Neural cell (in vitro differentiated cells): ENCODE measurements at regions not wholly inside any gene's neighbourhood (a gene's known extent, or its start where the extent isn't known, plus 50 kb on each side); places are given as distances from the start of the nearest gene placed in this dataset.

Source experiments
- H2AFZ ChIP-seq: fragments of 200-600, 300-800 bp; sonication (generic), shearing (Covaris generic); 2 replicates; pipeline ENCODE4 v1.6.0; 2014; ENCODE audit warnings: low read depth, mild to moderate bottlenecking, antibody characterized with exemption, low read length, moderate library complexity
- H3F3A ChIP-seq: fragments of 200-600 bp; shearing (Covaris generic); 2 replicates; pipeline ENCODE4 v1.6.1; 2016; ENCODE audit warnings: mild to moderate bottlenecking, moderate library complexity, mixed read lengths, antibody characterized with exemption, low read length; ENCODE audit not compliant: insufficient read depth, poor library complexity, severe bottlenecking
- H3K27ac ChIP-seq: fragments of 200-600, 300-800 bp; sonication (generic), shearing (Covaris generic); 2 replicates; pipeline ENCODE4 v1.5.1; 2014; ENCODE audit warnings: mild to moderate bottlenecking, low read length, moderate library complexity
- H3K27me3 ChIP-seq: fragments of 300-800, 200-600 bp; sonication (generic), shearing (Covaris generic); 2 replicates; pipeline ENCODE4 v1.6.0; 2014; ENCODE audit warnings: mild to moderate bottlenecking, low read depth, low read length, moderate library complexity; ENCODE audit not compliant: insufficient read depth
- H3K36me3 ChIP-seq: fragments of 300-800, 200-600 bp; sonication (generic), shearing (Covaris generic); 2 replicates; pipeline ENCODE4 v1.5.1; 2014; ENCODE audit warnings: mild to moderate bottlenecking, antibody characterized with exemption, low read length, moderate library complexity; ENCODE audit not compliant: insufficient read depth
- H3K4me2 ChIP-seq: fragments of 300-800, 200-600 bp; sonication (generic), shearing (Covaris generic); 2 replicates; pipeline ENCODE4 v1.6.0; 2014; ENCODE audit warnings: mild to moderate bottlenecking, low read length
- H3K4me3 ChIP-seq: fragments of 300-800, 200-600 bp; sonication (generic), shearing (Covaris generic); 2 replicates; pipeline ENCODE4 v1.5.1; 2014; ENCODE audit warnings: mild to moderate bottlenecking, low read length, moderate library complexity
- H3K79me2 ChIP-seq: fragments of 200-600 bp; shearing (Covaris generic); replicated peaks from 2 replicates; pipeline ENCODE4 v1.6.0; 2014; ENCODE audit warnings: mild to moderate bottlenecking, low read length, moderate library complexity; ENCODE audit not compliant: insufficient read depth
- H3K9ac ChIP-seq: fragments of 300-800, 200-600 bp; sonication (generic), shearing (Covaris generic); 2 replicates; pipeline ENCODE4 v1.6.1; 2016; ENCODE audit warnings: mild to moderate bottlenecking, low read length, mixed read lengths
- H3K9me2 ChIP-seq: fragments of 200-600 bp; shearing (Covaris generic); 2 replicates; pipeline ENCODE4 v1.6.1; 2016; ENCODE audit warnings: mild to moderate bottlenecking, low read length, mixed read lengths; ENCODE audit not compliant: insufficient read depth
- H3K9me3 ChIP-seq: fragments of 200-600, 300-800 bp; sonication (generic), shearing (Covaris generic); 2 replicates; pipeline ENCODE4 v1.6.1; 2016; ENCODE audit warnings: mild to moderate bottlenecking, mixed run types, low read length, moderate library complexity, mixed read lengths
- H4K20me1 ChIP-seq: fragments of 200-600 bp; shearing (Covaris generic); 2 replicates; pipeline ENCODE4 v1.6.1; 2016; ENCODE audit warnings: mild to moderate bottlenecking, mixed run types; ENCODE audit not compliant: insufficient read depth
- EP300 ChIP-seq: fragments of 450-650 bp; conservative IDR thresholded peaks from 2 replicates; pipeline ENCODE4 v1.6.1; 2014; ENCODE audit warnings: antibody characterized with exemption, mild to moderate bottlenecking, moderate library complexity; ENCODE audit not compliant: poor library complexity, severe bottlenecking
- EZH2 ChIP-seq: fragments of 200-600, 300-800 bp; shearing (Covaris generic), sonication (generic); IDR thresholded peaks from 2 replicates; pipeline ENCODE4 v1.6.1; 2014; ENCODE audit warnings: antibody characterized with exemption, low read length, borderline replicate concordance, mild to moderate bottlenecking; ENCODE audit not compliant: insufficient read depth, poor library complexity, severe bottlenecking
- MXI1 ChIP-seq: fragments of 450-650 bp; conservative IDR thresholded peaks from 2 replicates; pipeline ENCODE4 v1.6.1; 2014; ENCODE audit warnings: antibody characterized with exemption, mild to moderate bottlenecking; ENCODE audit not compliant: poor library complexity, severe bottlenecking
- POLR2AphosphoS5 ChIP-seq: IDR thresholded peaks from 2 replicates; pipeline ENCODE4 v1.6.1; 2012
- RAD21 ChIP-seq: fragments of 450-650 bp; conservative IDR thresholded peaks from 2 replicates; pipeline ENCODE4 v1.6.1; 2014; ENCODE audit warnings: antibody characterized with exemption, mild to moderate bottlenecking, moderate library complexity
- SMC3 ChIP-seq: fragments of 450-650 bp; conservative IDR thresholded peaks from 2 replicates; pipeline ENCODE4 v1.6.1; 2014; ENCODE audit warnings: antibody characterized with exemption, mild to moderate bottlenecking, moderate library complexity; ENCODE audit not compliant: poor library complexity
- TAF1 ChIP-seq: IDR thresholded peaks from 2 replicates; pipeline ENCODE4 v1.6.1; 2012; ENCODE audit warnings: low read depth
- TF ChIP-seq, protein P1 (sequence below): fragments of 450-650 bp; IDR thresholded peaks from 2 replicates; pipeline ENCODE4 v1.5.1; 2014; ENCODE audit warnings: antibody characterized with exemption, mild to moderate bottlenecking, moderate library complexity; ENCODE audit not compliant: poor library complexity, severe bottlenecking
- TF ChIP-seq, protein P2 (sequence below): IDR thresholded peaks from 2 replicates; pipeline ENCODE4 v1.6.1; 2012; ENCODE audit warnings: borderline replicate concordance

DNA sequence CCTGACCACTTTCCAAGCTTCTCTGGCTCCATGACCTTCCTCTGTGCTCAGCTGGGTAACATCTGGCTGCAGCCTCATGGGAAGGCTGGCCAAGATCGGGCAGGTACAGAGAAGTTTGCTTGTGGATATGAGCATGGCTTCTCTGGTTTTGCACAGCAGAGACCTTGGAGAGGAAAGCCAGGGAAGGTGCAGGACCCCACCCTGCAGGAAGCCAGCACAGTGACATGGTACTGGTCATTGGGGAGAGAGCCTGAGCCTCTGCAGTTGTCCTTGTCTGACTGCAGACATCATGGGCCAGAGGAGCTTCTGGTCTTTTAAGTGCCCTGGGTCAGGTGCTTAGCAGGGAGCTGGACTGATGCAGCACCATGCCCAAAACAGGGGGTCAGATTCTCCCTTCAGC, 70.6 kb upstream of the LEP start:
- no peak for TF ChIP-seq RAD21
- peaks cover 57% of the 10 kb centered on the region for H3K27me3 ChIP-seq
- H2AFZ ChIP-seq = no peak overlapping the region
- no peaks in the 10 kb centered on the region for H3K36me3 ChIP-seq
- H3K27ac ChIP-seq = no peak overlapping the region
- no peak overlapping the region for H3K9ac ChIP-seq
- no peak overlapping the region for H3K4me3 ChIP-seq
- H3F3A ChIP-seq = no peaks in the 10 kb centered on the region
- H4K20me1 ChIP-seq = no peaks in the 10 kb centered on the region
- H3K9me2 ChIP-seq = no peaks in the 10 kb centered on the region
- no peaks in the 10 kb centered on the region for H3K79me2 ChIP-seq
- H3K9me3 ChIP-seq = no peaks in the 10 kb centered on the region
- no peak overlapping the region for H3K4me2 ChIP-seq

GRCh38 chr7:128171342-128171918, 69.6 kb upstream of the LEP start:
- no peak overlapping the region for H2AFZ ChIP-seq
- H3K9me3 ChIP-seq = no peaks in the 10 kb centered on the region
- no peak overlapping the region for H3K27ac ChIP-seq
- H3K4me3 ChIP-seq = no peak overlapping the region
- H4K20me1 ChIP-seq = no peaks in the 10 kb centered on the region
- no peak overlapping the region for H3K4me2 ChIP-seq
- H3K36me3 ChIP-seq = no peaks in the 10 kb centered on the region
- TF ChIP-seq EZH2 (no peak), MXI1 (no peak), EP300 (no peak), TAF1 (no peak), RAD21 (no peak), SMC3 (no peak), POLR2AphosphoS5 (no peak)
- TF ChIP-seq, protein P1, sequence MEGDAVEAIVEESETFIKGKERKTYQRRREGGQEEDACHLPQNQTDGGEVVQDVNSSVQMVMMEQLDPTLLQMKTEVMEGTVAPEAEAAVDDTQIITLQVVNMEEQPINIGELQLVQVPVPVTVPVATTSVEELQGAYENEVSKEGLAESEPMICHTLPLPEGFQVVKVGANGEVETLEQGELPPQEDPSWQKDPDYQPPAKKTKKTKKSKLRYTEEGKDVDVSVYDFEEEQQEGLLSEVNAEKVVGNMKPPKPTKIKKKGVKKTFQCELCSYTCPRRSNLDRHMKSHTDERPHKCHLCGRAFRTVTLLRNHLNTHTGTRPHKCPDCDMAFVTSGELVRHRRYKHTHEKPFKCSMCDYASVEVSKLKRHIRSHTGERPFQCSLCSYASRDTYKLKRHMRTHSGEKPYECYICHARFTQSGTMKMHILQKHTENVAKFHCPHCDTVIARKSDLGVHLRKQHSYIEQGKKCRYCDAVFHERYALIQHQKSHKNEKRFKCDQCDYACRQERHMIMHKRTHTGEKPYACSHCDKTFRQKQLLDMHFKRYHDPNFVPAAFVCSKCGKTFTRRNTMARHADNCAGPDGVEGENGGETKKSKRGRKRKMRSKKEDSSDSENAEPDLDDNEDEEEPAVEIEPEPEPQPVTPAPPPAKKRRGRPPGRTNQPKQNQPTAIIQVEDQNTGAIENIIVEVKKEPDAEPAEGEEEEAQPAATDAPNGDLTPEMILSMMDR = no peak
- TF ChIP-seq, protein P2, sequence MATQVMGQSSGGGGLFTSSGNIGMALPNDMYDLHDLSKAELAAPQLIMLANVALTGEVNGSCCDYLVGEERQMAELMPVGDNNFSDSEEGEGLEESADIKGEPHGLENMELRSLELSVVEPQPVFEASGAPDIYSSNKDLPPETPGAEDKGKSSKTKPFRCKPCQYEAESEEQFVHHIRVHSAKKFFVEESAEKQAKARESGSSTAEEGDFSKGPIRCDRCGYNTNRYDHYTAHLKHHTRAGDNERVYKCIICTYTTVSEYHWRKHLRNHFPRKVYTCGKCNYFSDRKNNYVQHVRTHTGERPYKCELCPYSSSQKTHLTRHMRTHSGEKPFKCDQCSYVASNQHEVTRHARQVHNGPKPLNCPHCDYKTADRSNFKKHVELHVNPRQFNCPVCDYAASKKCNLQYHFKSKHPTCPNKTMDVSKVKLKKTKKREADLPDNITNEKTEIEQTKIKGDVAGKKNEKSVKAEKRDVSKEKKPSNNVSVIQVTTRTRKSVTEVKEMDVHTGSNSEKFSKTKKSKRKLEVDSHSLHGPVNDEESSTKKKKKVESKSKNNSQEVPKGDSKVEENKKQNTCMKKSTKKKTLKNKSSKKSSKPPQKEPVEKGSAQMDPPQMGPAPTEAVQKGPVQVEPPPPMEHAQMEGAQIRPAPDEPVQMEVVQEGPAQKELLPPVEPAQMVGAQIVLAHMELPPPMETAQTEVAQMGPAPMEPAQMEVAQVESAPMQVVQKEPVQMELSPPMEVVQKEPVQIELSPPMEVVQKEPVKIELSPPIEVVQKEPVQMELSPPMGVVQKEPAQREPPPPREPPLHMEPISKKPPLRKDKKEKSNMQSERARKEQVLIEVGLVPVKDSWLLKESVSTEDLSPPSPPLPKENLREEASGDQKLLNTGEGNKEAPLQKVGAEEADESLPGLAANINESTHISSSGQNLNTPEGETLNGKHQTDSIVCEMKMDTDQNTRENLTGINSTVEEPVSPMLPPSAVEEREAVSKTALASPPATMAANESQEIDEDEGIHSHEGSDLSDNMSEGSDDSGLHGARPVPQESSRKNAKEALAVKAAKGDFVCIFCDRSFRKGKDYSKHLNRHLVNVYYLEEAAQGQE = no peak
- H3K9ac ChIP-seq = no peak overlapping the region
- peaks cover 48% of the 10 kb centered on the region for H3K27me3 ChIP-seq
- no peaks in the 10 kb centered on the region for H3K79me2 ChIP-seq
- H3K9me2 ChIP-seq = no peaks in the 10 kb centered on the region
- H3F3A ChIP-seq = no peaks in the 10 kb centered on the region

DNA sequence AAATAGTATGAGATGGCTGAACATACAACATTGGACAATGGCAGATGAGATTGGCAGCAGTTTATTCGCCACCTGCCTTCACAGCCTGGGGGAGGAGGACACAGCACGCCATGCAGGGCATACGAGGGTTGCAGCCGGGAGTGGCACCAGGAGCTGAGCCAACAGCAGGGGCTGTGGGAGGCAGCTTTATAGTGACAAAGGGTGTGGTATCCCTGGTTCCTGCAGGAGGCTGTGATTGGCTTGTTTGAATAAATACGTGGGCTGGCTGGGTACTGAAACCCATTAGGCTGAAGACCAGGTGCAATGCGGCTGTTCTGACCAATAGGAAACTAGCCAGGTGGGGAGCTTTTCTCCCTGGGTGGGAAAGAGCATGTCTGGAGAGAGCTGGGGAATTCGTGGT, 68.9 kb upstream of the LEP start:
- Histone ChIP-seq H2AFZ (no peak overlapping the region), H3K9me3 (no peaks in the 10 kb centered on the region), H3K27me3 (peaks cover 40% of the 10 kb centered on the region), H3K27ac (no peak overlapping the region), H3K79me2 (no peaks in the 10 kb centered on the region), H3K9me2 (no peaks in the 10 kb centered on the region), H4K20me1 (no peaks in the 10 kb centered on the region), H3K9ac (no peak overlapping the region), H3K4me2 (no peak overlapping the region), H3F3A (no peaks in the 10 kb centered on the region), H3K4me3 (no peak overlapping the region), H3K36me3 (no peaks in the 10 kb centered on the region)
- no peak for TF ChIP-seq EZH2
- TF ChIP-seq, protein P2 = no peak
- no peak for TF ChIP-seq TAF1
- no peak for TF ChIP-seq RAD21
- TF ChIP-seq EP300 = no peak
- TF ChIP-seq POLR2AphosphoS5 = no peak
- no peak for TF ChIP-seq MXI1
- no peak for TF ChIP-seq SMC3
- TF ChIP-seq, protein P1 = no peak
